ENCODE measurements at regions not wholly inside any gene's neighbourhood (a gene's known extent, or its start where the extent isn't known, plus 50 kb on each side); places are given as distances from the start of the nearest gene placed in this dataset.

- TF ChIP-seq POLR2A (IDR thresholded peaks at IDR 0.05): no peak
- TF ChIP-seq, protein P1, sequence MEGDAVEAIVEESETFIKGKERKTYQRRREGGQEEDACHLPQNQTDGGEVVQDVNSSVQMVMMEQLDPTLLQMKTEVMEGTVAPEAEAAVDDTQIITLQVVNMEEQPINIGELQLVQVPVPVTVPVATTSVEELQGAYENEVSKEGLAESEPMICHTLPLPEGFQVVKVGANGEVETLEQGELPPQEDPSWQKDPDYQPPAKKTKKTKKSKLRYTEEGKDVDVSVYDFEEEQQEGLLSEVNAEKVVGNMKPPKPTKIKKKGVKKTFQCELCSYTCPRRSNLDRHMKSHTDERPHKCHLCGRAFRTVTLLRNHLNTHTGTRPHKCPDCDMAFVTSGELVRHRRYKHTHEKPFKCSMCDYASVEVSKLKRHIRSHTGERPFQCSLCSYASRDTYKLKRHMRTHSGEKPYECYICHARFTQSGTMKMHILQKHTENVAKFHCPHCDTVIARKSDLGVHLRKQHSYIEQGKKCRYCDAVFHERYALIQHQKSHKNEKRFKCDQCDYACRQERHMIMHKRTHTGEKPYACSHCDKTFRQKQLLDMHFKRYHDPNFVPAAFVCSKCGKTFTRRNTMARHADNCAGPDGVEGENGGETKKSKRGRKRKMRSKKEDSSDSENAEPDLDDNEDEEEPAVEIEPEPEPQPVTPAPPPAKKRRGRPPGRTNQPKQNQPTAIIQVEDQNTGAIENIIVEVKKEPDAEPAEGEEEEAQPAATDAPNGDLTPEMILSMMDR (IDR thresholded peaks at IDR 0.05): no peak
- H3K9me3 ChIP-seq: no peaks in the 10 kb centered on the region
- H3K36me3 ChIP-seq (ENCODE audit: low read depth, missing control alignments): no peaks in the 10 kb centered on the region
- no peak for DNase-seq
- no peaks in the 10 kb centered on the region for H3K27me3 ChIP-seq
- intact Hi-C loops (cut with DNase I; ENCODE audit: low total_unique reads): no loop called here
- no peak overlapping the region for H3K27ac ChIP-seq
- peaks cover 1% of the 10 kb centered on the region for H3K4me1 ChIP-seq
- no peak overlapping the region for H3K4me3 ChIP-seq
- WGBS, 2 donors: 70 to 72% methylated on average over 6 of the region's 6 CpGs
Measured at GRCh38 chr2:16045653-16046352, 105.5 kb downstream of the MYCN start.

- no peak for DNase-seq
- H3K9me3 ChIP-seq: no peaks in the 10 kb centered on the region
- no peak overlapping the region for H3K27ac ChIP-seq
- TF ChIP-seq, protein P1 (IDR thresholded peaks at IDR 0.05): no peak
- TF ChIP-seq POLR2A (IDR thresholded peaks at IDR 0.05): no peak
- H3K36me3 ChIP-seq (ENCODE audit: low read depth, missing control alignments): no peaks in the 10 kb centered on the region
- intact Hi-C loops (cut with DNase I; ENCODE audit: low total_unique reads): no loop called here
- H3K4me1 ChIP-seq: no peaks in the 10 kb centered on the region
- no peaks in the 10 kb centered on the region for H3K27me3 ChIP-seq
- WGBS, 2 donors: 92 to 98% methylated on average over 6 of the region's 6 CpGs
- H3K4me3 ChIP-seq: no peak overlapping the region
Measured at GRCh38 chr2:16044946-16045456, 104.7 kb downstream of the MYCN start.

- TF ChIP-seq POLR2A (IDR thresholded peaks at IDR 0.05): no peak
- TF ChIP-seq, protein P1 (IDR thresholded peaks at IDR 0.05): no peak
- no peak for DNase-seq
- no peak overlapping the region for H3K27ac ChIP-seq
- no peaks in the 10 kb centered on the region for H3K4me1 ChIP-seq
- no peaks in the 10 kb centered on the region for H3K36me3 ChIP-seq (ENCODE audit: low read depth, missing control alignments)
- 87% methylated on average over 2 of the region's 2 CpGs for WGBS, 2 donors
- H3K4me3 ChIP-seq: no peak overlapping the region
- intact Hi-C loops (cut with DNase I; ENCODE audit: low total_unique reads): no loop called here
- no peaks in the 10 kb centered on the region for H3K27me3 ChIP-seq
- no peaks in the 10 kb centered on the region for H3K9me3 ChIP-seq
Measured at GRCh38 chr2:16043627-16044026, 103.3 kb downstream of the MYCN start.

DNA sequence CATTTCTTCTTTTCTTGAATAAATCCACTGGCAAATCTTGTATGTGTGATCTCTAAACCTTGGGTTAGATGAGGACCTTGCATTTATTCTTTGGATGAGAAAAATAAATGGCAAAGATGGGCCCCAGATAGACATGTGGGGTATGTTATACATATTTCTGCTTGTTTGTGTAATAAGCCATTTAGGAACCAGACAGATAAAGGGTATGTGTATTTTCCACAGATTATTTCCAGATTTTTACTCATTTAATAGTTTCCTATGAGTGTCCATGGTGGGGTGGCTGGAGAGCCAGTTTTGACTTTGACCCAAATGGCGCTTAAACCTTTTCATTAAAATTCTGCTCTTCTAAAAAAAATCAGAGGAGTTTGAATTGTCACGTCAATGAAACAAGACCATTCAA, 102.8 kb downstream of the MYCN start:
- TF ChIP-seq, protein P1 (IDR thresholded peaks at IDR 0.05): no peak
- no peak for TF ChIP-seq POLR2A (IDR thresholded peaks at IDR 0.05)
- no peak for DNase-seq
- H3K4me1 ChIP-seq: no peaks in the 10 kb centered on the region
- intact Hi-C loops (cut with DNase I; ENCODE audit: low total_unique reads): no loop called here
- H3K9me3 ChIP-seq: no peaks in the 10 kb centered on the region
- H3K27ac ChIP-seq: no peak overlapping the region
- no peaks in the 10 kb centered on the region for H3K27me3 ChIP-seq
- 94 to 98% methylated on average over 2 of the region's 2 CpGs for WGBS, 2 donors
- no peak overlapping the region for H3K4me3 ChIP-seq
- H3K36me3 ChIP-seq (ENCODE audit: low read depth, missing control alignments): no peaks in the 10 kb centered on the region

DNA sequence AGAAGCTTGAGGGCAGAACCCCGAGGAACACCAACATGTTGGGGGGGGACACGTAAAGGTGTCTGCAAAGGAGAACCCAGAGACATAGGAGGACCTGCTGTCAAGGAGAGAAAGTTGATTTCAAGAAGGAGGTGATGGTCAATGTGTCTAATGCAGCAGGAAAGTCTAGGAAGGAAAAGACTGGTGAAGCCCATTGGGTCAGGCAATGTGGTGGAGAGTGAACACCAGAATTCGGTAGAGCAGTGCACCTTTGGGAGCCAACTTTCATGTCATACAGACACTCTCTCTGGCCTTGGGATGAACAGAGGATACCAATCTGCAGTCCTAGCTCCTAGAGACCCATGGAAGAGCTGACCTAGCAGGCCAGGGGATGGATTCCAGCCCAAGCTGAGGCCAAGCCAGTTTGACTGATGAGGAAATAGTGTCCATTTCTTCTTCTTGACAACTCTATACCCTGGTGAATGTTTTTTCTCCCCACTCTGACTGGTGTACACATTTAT, 101.9 kb downstream of the MYCN start:
- Histone ChIP-seq H3K27me3 (no peaks in the 10 kb centered on the region), H3K36me3 (ENCODE audit: low read depth, missing control alignments) (no peaks in the 10 kb centered on the region), H3K4me1 (no peaks in the 10 kb centered on the region), H3K4me3 (no peak overlapping the region), H3K27ac (no peak overlapping the region), H3K9me3 (no peaks in the 10 kb centered on the region)
- WGBS, 2 donors: 92 to 95% methylated on average over 3 of the region's 3 CpGs
- no peak for DNase-seq
- intact Hi-C loops (cut with DNase I; ENCODE audit: low total_unique reads): no loop called here
- TF ChIP-seq POLR2A (IDR thresholded peaks at IDR 0.05): no peak
- TF ChIP-seq, protein P1 (IDR thresholded peaks at IDR 0.05): no peak
